ENCODE measurements at regions not wholly inside any gene's neighbourhood (a gene's known extent, or its start where the extent isn't known, plus 50 kb on each side); places are given as distances from the start of the nearest gene placed in this dataset.

GRCh38 chr11:35073691-35074419, 65.1 kb upstream of the CD44 start:
- TF ChIP-seq L3MBTL2 (conservative IDR thresholded peaks at IDR 0.05) (no peak), PKNOX1 (IDR thresholded peaks at IDR 0.05) (no peak)
- no peak for DNase-seq (ENCODE audit: extremely low spot score)
- POLR2A ChIA-PET = interaction anchor here (0.8 kb wide), 1 partner anchor 152 kb away, joined by 3 read pairs; no protein-coding TSS in a partner anchor
- CTCF ChIA-PET = no interaction called here

GRCh38 chr11:35076201-35077100, 62.5 kb upstream of the CD44 start:
- no peak for TF ChIP-seq FOXM1 (IDR thresholded peaks at IDR 0.05; ENCODE audit: borderline replicate concordance)
- TF ChIP-seq ARNT (IDR thresholded peaks at IDR 0.05) = no peak
- TF ChIP-seq LEF1 (IDR thresholded peaks at IDR 0.05; ENCODE audit: borderline replicate concordance) = no peak
- no peak for TF ChIP-seq TARDBP (IDR thresholded peaks at IDR 0.05)
- TF ChIP-seq ELF4 (IDR thresholded peaks at IDR 0.05) = no peak
- TF ChIP-seq PKNOX1 (IDR thresholded peaks at IDR 0.05) = no peak
- no peak for TF ChIP-seq HDGF (IDR thresholded peaks at IDR 0.05; ENCODE audit: borderline replicate concordance)
- no peak for TF ChIP-seq SUZ12 (IDR thresholded peaks at IDR 0.05)
- TF ChIP-seq BHLHE40 (IDR thresholded peaks at IDR 0.05; ENCODE audit: borderline replicate concordance) = no peak
- no peak for TF ChIP-seq FOXK2 (IDR thresholded peaks at IDR 0.05)
- no peak for TF ChIP-seq FOXA1 (IDR thresholded peaks at IDR 0.05)
- no peak for TF ChIP-seq NFRKB (IDR thresholded peaks at IDR 0.05)
- TF ChIP-seq CTBP1 (IDR thresholded peaks at IDR 0.05; ENCODE audit: borderline replicate concordance) = no peak
- TF ChIP-seq SP1 (IDR thresholded peaks at IDR 0.05) = no peak
- TF ChIP-seq L3MBTL2 (conservative IDR thresholded peaks at IDR 0.05) = no peak
- CTCF ChIA-PET = no interaction called here
- POLR2A ChIA-PET = no interaction called here
- no peak for DNase-seq (ENCODE audit: extremely low spot score)

GRCh38 chr11:35077709-35078469, 61.1 kb upstream of the CD44 start:
- POLR2A ChIA-PET = no interaction called here

GRCh38 chr11:35078470-35078735, 60.6 kb upstream of the CD44 start:
- TF ChIP-seq BHLHE40 (IDR thresholded peaks at IDR 0.05; ENCODE audit: borderline replicate concordance) (no peak), NFRKB (IDR thresholded peaks at IDR 0.05) (no peak), HDGF (IDR thresholded peaks at IDR 0.05; ENCODE audit: borderline replicate concordance) (no peak), ARNT (IDR thresholded peaks at IDR 0.05) (no peak), ZNF384 (IDR thresholded peaks at IDR 0.05) (no peak)
- ChIA-PET POLR2A (no interaction called here), CTCF (no interaction called here)
- DNase-seq (ENCODE audit: extremely low spot score) = no peak

More at GRCh38 chr11:35077709-35078469, 61.1 kb upstream of the CD44 start:
- no peak for DNase-seq (ENCODE audit: extremely low spot score)
- no peak for TF ChIP-seq LEF1 (IDR thresholded peaks at IDR 0.05; ENCODE audit: borderline replicate concordance)
- no peak for TF ChIP-seq SUZ12 (IDR thresholded peaks at IDR 0.05)
- no peak for TF ChIP-seq ARNT (IDR thresholded peaks at IDR 0.05)
- no peak for TF ChIP-seq ZNF384 (IDR thresholded peaks at IDR 0.05)
- no peak for TF ChIP-seq NFRKB (IDR thresholded peaks at IDR 0.05)
- TF ChIP-seq FOXM1 (IDR thresholded peaks at IDR 0.05; ENCODE audit: borderline replicate concordance) = no peak
- no peak for TF ChIP-seq PKNOX1 (IDR thresholded peaks at IDR 0.05)
- TF ChIP-seq FOXK2 (IDR thresholded peaks at IDR 0.05) = no peak
- no peak for TF ChIP-seq CTBP1 (IDR thresholded peaks at IDR 0.05; ENCODE audit: borderline replicate concordance)
- no peak for TF ChIP-seq SP1 (IDR thresholded peaks at IDR 0.05)
- no peak for TF ChIP-seq ELF4 (IDR thresholded peaks at IDR 0.05)
- CTCF ChIA-PET = no interaction called here

- CTCF ChIA-PET = no interaction called here
- POLR2A ChIA-PET = no interaction called here
- DNase-seq (ENCODE audit: extremely low spot score) = no peak
- no peak for TF ChIP-seq L3MBTL2 (conservative IDR thresholded peaks at IDR 0.05)
- TF ChIP-seq LEF1 (IDR thresholded peaks at IDR 0.05; ENCODE audit: borderline replicate concordance) = no peak
Observed at GRCh38 chr11:35079611-35080010, 59.4 kb upstream of the CD44 start.

- POLR2A ChIA-PET = no interaction called here
Observed at GRCh38 chr11:35082321-35083180, 56.4 kb upstream of the CD44 start.

More at GRCh38 chr11:35082321-35083180, 56.4 kb upstream of the CD44 start:
- CTCF ChIA-PET = no interaction called here
- TF ChIP-seq BHLHE40 (IDR thresholded peaks at IDR 0.05; ENCODE audit: borderline replicate concordance) = no peak
- TF ChIP-seq TARDBP (IDR thresholded peaks at IDR 0.05) = no peak
- no peak for TF ChIP-seq L3MBTL2 (conservative IDR thresholded peaks at IDR 0.05)
- TF ChIP-seq ZNF384 (IDR thresholded peaks at IDR 0.05) = no peak
- no peak for TF ChIP-seq NFRKB (IDR thresholded peaks at IDR 0.05)
- no peak for TF ChIP-seq ARNT (IDR thresholded peaks at IDR 0.05)
- no peak for TF ChIP-seq FOXA1 (IDR thresholded peaks at IDR 0.05)
- TF ChIP-seq CTBP1 (IDR thresholded peaks at IDR 0.05; ENCODE audit: borderline replicate concordance) = no peak
- no peak for TF ChIP-seq LEF1 (IDR thresholded peaks at IDR 0.05; ENCODE audit: borderline replicate concordance)
- no peak for TF ChIP-seq HDGF (IDR thresholded peaks at IDR 0.05; ENCODE audit: borderline replicate concordance)
- no peak for TF ChIP-seq FOXK2 (IDR thresholded peaks at IDR 0.05)
- no peak for TF ChIP-seq FOXM1 (IDR thresholded peaks at IDR 0.05; ENCODE audit: borderline replicate concordance)
- TF ChIP-seq ELF4 (IDR thresholded peaks at IDR 0.05) = no peak
- no peak for TF ChIP-seq PKNOX1 (IDR thresholded peaks at IDR 0.05)
- TF ChIP-seq SUZ12 (IDR thresholded peaks at IDR 0.05) = no peak
- TF ChIP-seq SP1 (IDR thresholded peaks at IDR 0.05) = no peak
- DNase-seq (ENCODE audit: extremely low spot score) = peak; percentile 27

All from HEK293T (cell line).